ENCODE measurements at regions not wholly inside any gene's neighbourhood (a gene's known extent, or its start where the extent isn't known, plus 50 kb on each side); places are given as distances from the start of the nearest gene placed in this dataset.
"Not testable (repeated sequence)": the region's sequence is repeated elsewhere in the genome, so short reads cannot be mapped to it uniquely, and the experiment has no call there.

- not testable (repeated sequence) for DNase-seq (ENCODE audit: low read depth)
Measured at GRCh38 chr2:89863209-89863608, 1171.7 kb downstream of the RPIA start.

GRCh38 chr2:89874810-89875595 lies 1183.5 kb downstream of the RPIA start:
- not testable (repeated sequence) for DNase-seq (ENCODE audit: low read depth)

GRCh38 chr2:89876445-89876844 lies 1185.0 kb downstream of the RPIA start:
- DNase-seq (ENCODE audit: low read depth) = not testable (repeated sequence)

- DNase-seq (ENCODE audit: low read depth) = not testable (repeated sequence)
Measured at GRCh38 chr2:89876878-89877277, 1185.4 kb downstream of the RPIA start.

GRCh38 chr2:89882880-89883279 lies 1191.4 kb downstream of the RPIA start:
- not testable (repeated sequence) for DNase-seq (ENCODE audit: low read depth)

GRCh38 chr2:89883624-89884023 lies 1192.2 kb downstream of the RPIA start:
- DNase-seq (ENCODE audit: low read depth) = not testable (repeated sequence)

GRCh38 chr2:89885071-89885470 lies 1193.6 kb downstream of the RPIA start:
- DNase-seq (ENCODE audit: low read depth) = not testable (repeated sequence)

- DNase-seq (ENCODE audit: low read depth) = not testable (repeated sequence)
Measured at GRCh38 chr2:89888693-89889092, 1197.2 kb downstream of the RPIA start.

GRCh38 chr2:89890185-89890773 lies 1198.8 kb downstream of the RPIA start:
- DNase-seq (ENCODE audit: low read depth) = not testable (repeated sequence)

GRCh38 chr2:89894988-89895387 lies 1203.5 kb downstream of the RPIA start:
- DNase-seq (ENCODE audit: low read depth) = not testable (repeated sequence)

GRCh38 chr2:89895629-89896028 lies 1204.2 kb downstream of the RPIA start:
- DNase-seq (ENCODE audit: low read depth) = not testable (repeated sequence)

GRCh38 chr2:89927018-89927417 lies 1235.5 kb downstream of the RPIA start:
- DNase-seq (ENCODE audit: low read depth) = not testable (repeated sequence)

GRCh38 chr2:89935436-89935835 lies 1244.0 kb downstream of the RPIA start:
- not testable (repeated sequence) for DNase-seq (ENCODE audit: low read depth)

GRCh38 chr2:89936011-89936410 lies 1244.5 kb downstream of the RPIA start:
- DNase-seq (ENCODE audit: low read depth) = not testable (repeated sequence)

GRCh38 chr2:89936559-89936958 lies 1245.1 kb downstream of the RPIA start:
- not testable (repeated sequence) for DNase-seq (ENCODE audit: low read depth)

GRCh38 chr2:89938756-89939155 lies 1247.3 kb downstream of the RPIA start:
- not testable (repeated sequence) for DNase-seq (ENCODE audit: low read depth)

- not testable (repeated sequence) for DNase-seq (ENCODE audit: low read depth)
Measured at GRCh38 chr2:89944267-89944666, 1252.8 kb downstream of the RPIA start.

GRCh38 chr2:89945004-89945616 lies 1253.6 kb downstream of the RPIA start:
- not testable (repeated sequence) for DNase-seq (ENCODE audit: low read depth)

GRCh38 chr2:89947208-89947815 lies 1255.8 kb downstream of the RPIA start:
- not testable (repeated sequence) for DNase-seq (ENCODE audit: low read depth)

GRCh38 chr2:89948102-89948501 lies 1256.6 kb downstream of the RPIA start:
- not testable (repeated sequence) for DNase-seq (ENCODE audit: low read depth)

GRCh38 chr2:89950807-89951206 lies 1259.3 kb downstream of the RPIA start:
- not testable (repeated sequence) for DNase-seq (ENCODE audit: low read depth)

- not testable (repeated sequence) for DNase-seq (ENCODE audit: low read depth)
Measured at GRCh38 chr2:89957236-89957635, 1265.8 kb downstream of the RPIA start.

Data from LHCN-M2 (cell line).